Gastroesophageal sphincter (tissue), 4 donors: ENCODE measurements at regions not wholly inside any gene's neighbourhood (a gene's known extent, or its start where the extent isn't known, plus 50 kb on each side); places are given as distances from the start of the nearest gene placed in this dataset.

Experiments used
- ATAC-seq: fragments of 150-250 bp; one replicate; pipeline ENCODE4 v1.9.1; 2016; ENCODE audit warnings: mild to moderate bottlenecking, moderate library complexity
- H3K27ac ChIP-seq, 4 donors: fragments of 200-600 bp; sonication (generic) in 3 of 4; 1 replicate in 3 of 4; 2 replicates in 1 of 4; pipeline ENCODE4 v1.5.1; 2016 to 2019
- H3K27me3 ChIP-seq: fragments of 200-600 bp; sonication (generic); one replicate; pipeline ENCODE4 v1.5.1; 2019
- H3K36me3 ChIP-seq, 2 donors: fragments of 200-600 bp; sonication (generic); one replicate each; pipeline ENCODE4 v1.5.1; 2019; ENCODE audit warnings: control low read depth in 1 of 2
- H3K4me1 ChIP-seq, 3 donors: fragments of 200-600 bp; sonication (generic); 1 replicate in 2 of 3; 2 replicates in 1 of 3; pipeline ENCODE4 v1.5.1; 2016 to 2019; ENCODE audit warnings: control low read depth in 2 of 3
- H3K4me3 ChIP-seq, 2 donors: fragments of 200-600 bp; sonication (generic); one replicate each; pipeline ENCODE4 v1.5.1; 2019; ENCODE audit warnings: mild to moderate bottlenecking in 1 of 2, moderate library complexity in 1 of 2
- H3K9me3 ChIP-seq, 3 donors: fragments of 200-600 bp; sonication (generic); one replicate each; pipeline ENCODE4 v1.5.1; 2017 to 2019; ENCODE audit warnings: control low read depth in 2 of 3
- CTCF ChIP-seq, 4 experiments: fragments of 200-600 bp in 2 of 4; fragments of 450-650 bp in 2 of 4; sonication (generic) in 1 of 4; IDR thresholded peaks; one replicate each; pipeline ENCODE4 v1.5.1; 2017 to 2019; ENCODE audit warnings: antibody characterized with exemption in 4 of 4, mild to moderate bottlenecking in 2 of 4, moderate library complexity in 2 of 4
- EP300 ChIP-seq: sonication (generic); formaldehyde crosslinking; IDR thresholded peaks from one replicate; pipeline ENCODE4 v1.6.1; 2017; ENCODE audit warnings: antibody characterized with exemption, mild to moderate bottlenecking
- POLR2A ChIP-seq, 2 donors: fragments of 450-650 bp; IDR thresholded peaks; one replicate each; pipeline ENCODE4 v1.6.1; 2017; ENCODE audit warnings: antibody characterized with exemption in 2 of 2, mild to moderate bottlenecking in 2 of 2, moderate library complexity in 1 of 2
- POLR2AphosphoS5 ChIP-seq: sonication (generic); formaldehyde crosslinking; IDR thresholded peaks from one replicate; pipeline ENCODE4 v1.6.1; 2017; ENCODE audit warnings: antibody characterized with exemption
- WGBS, 2 donors: methylation state at CpG; one replicate each; pipeline ENCODE4 v1.1.5; 2018; ENCODE audit warnings: low coverage in 1 of 2; 5-methylcytosine and 5-hydroxymethylcytosine counted together

GRCh38 chr6:103215847-103216246 is 1643.9 kb downstream of the HACE1 start:
- Histone ChIP-seq H3K9me3 (no peaks in the 10 kb centered on the region), H3K4me1 (no peaks in the 10 kb centered on the region), H3K27ac (no peak overlapping the region), H3K36me3 (no peaks in the 10 kb centered on the region), H3K4me3 (no peak overlapping the region), H3K27me3 (no peaks in the 10 kb centered on the region)
- ATAC-seq = no peak
- no peak for TF ChIP-seq EP300
- no peak for TF ChIP-seq POLR2AphosphoS5
- no peak for TF ChIP-seq CTCF (IDR thresholded peaks at IDR 0.05)
- TF ChIP-seq POLR2A (IDR thresholded peaks at IDR 0.05) = no peak

- TF ChIP-seq CTCF (IDR thresholded peaks at IDR 0.05) (no peak), POLR2AphosphoS5 (no peak), POLR2A (IDR thresholded peaks at IDR 0.05) (no peak), EP300 (no peak)
- no peaks in the 10 kb centered on the region for H3K27me3 ChIP-seq
- no peaks in the 10 kb centered on the region for H3K4me1 ChIP-seq
- H3K36me3 ChIP-seq = no peaks in the 10 kb centered on the region
- ATAC-seq = no peak
- H3K4me3 ChIP-seq = no peak overlapping the region
- no peaks in the 10 kb centered on the region for H3K9me3 ChIP-seq
- H3K27ac ChIP-seq = no peak overlapping the region
- 22 to 29% methylated on average over 2 of the region's 2 CpGs for WGBS, 2 donors
Measured at GRCh38 chr6:103210686-103211085, 1649.0 kb downstream of the HACE1 start.

- no peak for ATAC-seq
- 61 to 76% methylated on average over 6 of the region's 6 CpGs for WGBS, 2 donors
Measured at GRCh38 chr6:103198386-103198785, 1661.3 kb downstream of the HACE1 start.

GRCh38 chr6:103193413-103193812 is 1666.3 kb downstream of the HACE1 start:
- H3K27ac ChIP-seq = no peak overlapping the region
- TF ChIP-seq POLR2AphosphoS5 = no peak
- TF ChIP-seq CTCF (IDR thresholded peaks at IDR 0.05) = no peak
- no peak for TF ChIP-seq EP300
- TF ChIP-seq POLR2A (IDR thresholded peaks at IDR 0.05) = no peak
- no peaks in the 10 kb centered on the region for H3K27me3 ChIP-seq
- ATAC-seq = no peak
- no peaks in the 10 kb centered on the region for H3K9me3 ChIP-seq
- WGBS, 2 donors = 74 to 86% methylated on average over 2 to 3 of the region's 3 CpGs
- H3K36me3 ChIP-seq = no peaks in the 10 kb centered on the region
- no peak overlapping the region for H3K4me3 ChIP-seq
- H3K4me1 ChIP-seq = no peaks in the 10 kb centered on the region

More at GRCh38 chr6:103198386-103198785, 1661.3 kb downstream of the HACE1 start:
- Histone ChIP-seq H3K9me3 (no peaks in the 10 kb centered on the region), H3K36me3 (no peaks in the 10 kb centered on the region), H3K27ac (no peak overlapping the region), H3K4me3 (no peak overlapping the region), H3K27me3 (no peaks in the 10 kb centered on the region), H3K4me1 (no peaks in the 10 kb centered on the region)
- TF ChIP-seq CTCF (IDR thresholded peaks at IDR 0.05) (no peak), POLR2AphosphoS5 (no peak), POLR2A (IDR thresholded peaks at IDR 0.05) (no peak), EP300 (no peak)

GRCh38 chr6:103191391-103192093 is 1668.2 kb downstream of the HACE1 start:
- Histone ChIP-seq H3K36me3 (no peaks in the 10 kb centered on the region), H3K4me1 (no peaks in the 10 kb centered on the region), H3K4me3 (no peak overlapping the region), H3K9me3 (no peaks in the 10 kb centered on the region), H3K27ac (no peak overlapping the region), H3K27me3 (no peaks in the 10 kb centered on the region)
- no peak for TF ChIP-seq CTCF (IDR thresholded peaks at IDR 0.05)
- no peak for TF ChIP-seq POLR2AphosphoS5
- TF ChIP-seq POLR2A (IDR thresholded peaks at IDR 0.05) = no peak
- no peak for TF ChIP-seq EP300
- WGBS, 2 donors = 33 to 53% methylated on average over 2 of the region's 2 CpGs
- no peak for ATAC-seq
